Calu3 (cell line): ENCODE measurements at regions not wholly inside any gene's neighbourhood (a gene's known extent, or its start where the extent isn't known, plus 50 kb on each side); places are given as distances from the start of the nearest gene placed in this dataset.

Experiments used
- BruUV-seq: library from RNA; stranded (reverse); fragments of 400-500 nt; replicated peaks from 2 replicates; lab custom pipeline; 2021; lab: Mats Ljungman, UMichigan
- CTCF ChIA-PET: fragments of 300-600 bp; sonication (Branson Sonifier 250); formaldehyde crosslinking; loops from one replicate; lab custom pipeline; 2022; ENCODE audit warnings: antibody characterized with exemption; lab: Charles Lee
- DNase-seq: peaks from one replicate; pipeline ENCODE4 v3.0.0; 2022
- H3K27ac Mint-ChIP-seq: one replicate; pipeline ENCODE4 v1.8.0; 2022; ENCODE audit warnings: mixed read lengths; ENCODE audit not compliant: unreplicated experiment
- H3K27me3 Mint-ChIP-seq: one replicate; pipeline ENCODE4 v1.8.0; 2022; ENCODE audit warnings: mixed read lengths; ENCODE audit not compliant: unreplicated experiment
- H3K36me3 Mint-ChIP-seq: one replicate; pipeline ENCODE4 v1.8.0; 2022; ENCODE audit warnings: mild to moderate bottlenecking, moderate library complexity, mixed read lengths; ENCODE audit not compliant: insufficient read depth, unreplicated experiment
- H3K4me1 Mint-ChIP-seq: one replicate; pipeline ENCODE4 v1.8.0; 2022; ENCODE audit warnings: mild to moderate bottlenecking, low read depth, mixed read lengths; ENCODE audit not compliant: unreplicated experiment
- H3K4me3 Mint-ChIP-seq: one replicate; pipeline ENCODE4 v1.8.0; 2022; ENCODE audit warnings: mild to moderate bottlenecking, low read depth, moderate library complexity, mixed read lengths; ENCODE audit not compliant: unreplicated experiment
- H3K9me3 Mint-ChIP-seq: one replicate; pipeline ENCODE4 v1.8.0; 2022; ENCODE audit warnings: low read depth, mixed read lengths; ENCODE audit not compliant: unreplicated experiment
- intact Hi-C: fragments of 100-400 bp; cut with micrococcal nuclease; formaldehyde crosslinking; loops from one replicate; pipeline ENCODE4 v1.10.0; 2022; ENCODE audit not compliant: unreplicated experiment
- TF ChIP-seq, protein P1 (sequence below): fragments of 200-600 bp; IDR thresholded peaks from one replicate; pipeline ENCODE4 v1.8.0; 2022; ENCODE audit warnings: antibody characterized with exemption; ENCODE audit not compliant: unreplicated experiment

GRCh38 chr14:71600309-71600708 is 331.9 kb upstream of the RGS6 start:
- Mint-ChIP-seq H3K36me3 (no peaks in the 10 kb centered on the region), H3K4me3 (no peak overlapping the region), H3K27ac (no peak overlapping the region), H3K27me3 (no peaks in the 10 kb centered on the region), H3K4me1 (peaks cover 8% of the 10 kb centered on the region), H3K9me3 (peaks cover 4% of the 10 kb centered on the region)
- CTCF ChIA-PET = no interaction called here
- intact Hi-C loops = no loop called here
- BruUV-seq = no TSS peak
- DNase-seq = no peak
- TF ChIP-seq, protein P1, sequence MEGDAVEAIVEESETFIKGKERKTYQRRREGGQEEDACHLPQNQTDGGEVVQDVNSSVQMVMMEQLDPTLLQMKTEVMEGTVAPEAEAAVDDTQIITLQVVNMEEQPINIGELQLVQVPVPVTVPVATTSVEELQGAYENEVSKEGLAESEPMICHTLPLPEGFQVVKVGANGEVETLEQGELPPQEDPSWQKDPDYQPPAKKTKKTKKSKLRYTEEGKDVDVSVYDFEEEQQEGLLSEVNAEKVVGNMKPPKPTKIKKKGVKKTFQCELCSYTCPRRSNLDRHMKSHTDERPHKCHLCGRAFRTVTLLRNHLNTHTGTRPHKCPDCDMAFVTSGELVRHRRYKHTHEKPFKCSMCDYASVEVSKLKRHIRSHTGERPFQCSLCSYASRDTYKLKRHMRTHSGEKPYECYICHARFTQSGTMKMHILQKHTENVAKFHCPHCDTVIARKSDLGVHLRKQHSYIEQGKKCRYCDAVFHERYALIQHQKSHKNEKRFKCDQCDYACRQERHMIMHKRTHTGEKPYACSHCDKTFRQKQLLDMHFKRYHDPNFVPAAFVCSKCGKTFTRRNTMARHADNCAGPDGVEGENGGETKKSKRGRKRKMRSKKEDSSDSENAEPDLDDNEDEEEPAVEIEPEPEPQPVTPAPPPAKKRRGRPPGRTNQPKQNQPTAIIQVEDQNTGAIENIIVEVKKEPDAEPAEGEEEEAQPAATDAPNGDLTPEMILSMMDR = no peak

- no peaks in the 10 kb centered on the region for H3K36me3 Mint-ChIP-seq
- no peak overlapping the region for H3K27ac Mint-ChIP-seq
- TF ChIP-seq, protein P1 = no peak
- DNase-seq = no peak
- H3K4me1 Mint-ChIP-seq = peaks cover 8% of the 10 kb centered on the region
- H3K27me3 Mint-ChIP-seq = no peaks in the 10 kb centered on the region
- intact Hi-C loops = no loop called here
- H3K9me3 Mint-ChIP-seq = peaks cover 4% of the 10 kb centered on the region
- BruUV-seq = no TSS peak
- no peak overlapping the region for H3K4me3 Mint-ChIP-seq
- CTCF ChIA-PET = no interaction called here
Observed at GRCh38 chr14:71602524-71602923, 329.7 kb upstream of the RGS6 start.

DNA sequence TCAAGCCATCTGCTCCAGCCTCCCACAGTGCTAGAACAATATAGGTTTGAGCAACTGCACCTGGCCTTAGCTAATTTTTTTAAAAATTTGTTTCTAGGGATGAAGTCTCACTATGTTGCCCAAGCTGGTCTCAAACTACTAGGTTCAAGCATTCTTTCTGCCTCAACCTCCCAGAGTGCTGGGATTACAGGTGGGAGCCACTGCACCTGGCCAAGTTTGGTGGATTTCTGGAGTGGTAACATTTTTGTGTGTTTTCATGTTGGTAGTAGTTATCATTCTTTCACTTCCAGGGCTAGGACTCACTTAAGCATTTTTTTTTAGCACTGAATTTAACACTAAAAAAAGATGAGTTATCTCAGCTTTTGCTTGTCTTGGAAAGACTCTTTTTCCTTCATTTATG is 328.0 kb upstream of the RGS6 start:
- CTCF ChIA-PET = no interaction called here
- intact Hi-C loops = no loop called here
- H3K27ac Mint-ChIP-seq = no peak overlapping the region
- H3K27me3 Mint-ChIP-seq = no peaks in the 10 kb centered on the region
- no peaks in the 10 kb centered on the region for H3K36me3 Mint-ChIP-seq
- TF ChIP-seq, protein P1 = no peak
- no peak for DNase-seq
- no peaks in the 10 kb centered on the region for H3K4me1 Mint-ChIP-seq
- peaks cover 4% of the 10 kb centered on the region for H3K9me3 Mint-ChIP-seq
- no peak overlapping the region for H3K4me3 Mint-ChIP-seq
- no TSS peak for BruUV-seq

GRCh38 chr14:71606064-71606463 is 326.2 kb upstream of the RGS6 start:
- H3K9me3 Mint-ChIP-seq = no peaks in the 10 kb centered on the region
- no peaks in the 10 kb centered on the region for H3K4me1 Mint-ChIP-seq
- no peaks in the 10 kb centered on the region for H3K36me3 Mint-ChIP-seq
- CTCF ChIA-PET = no interaction called here
- DNase-seq = no peak
- no TSS peak for BruUV-seq
- intact Hi-C loops = no loop called here
- H3K27ac Mint-ChIP-seq = no peak overlapping the region
- no peaks in the 10 kb centered on the region for H3K27me3 Mint-ChIP-seq
- H3K4me3 Mint-ChIP-seq = no peak overlapping the region
- TF ChIP-seq, protein P1 = no peak
